ENCODE measurements at regions not wholly inside any gene's neighbourhood (a gene's known extent, or its start where the extent isn't known, plus 50 kb on each side); places are given as distances from the start of the nearest gene placed in this dataset.

- TF ChIP-seq RAD21 (conservative IDR thresholded peaks at IDR 0.05), result no peak
- TF ChIP-seq EP300 (conservative IDR thresholded peaks at IDR 0.05; ENCODE audit: poor library complexity, severe bottlenecking), result no peak
- TF ChIP-seq SMC3 (conservative IDR thresholded peaks at IDR 0.05; ENCODE audit: poor library complexity), result no peak
- TF ChIP-seq POLR2AphosphoS5 (IDR thresholded peaks at IDR 0.05), result no peak
- TF ChIP-seq CTCF (IDR thresholded peaks at IDR 0.05; ENCODE audit: poor library complexity, severe bottlenecking), result no peak
- TF ChIP-seq EZH2 (IDR thresholded peaks at IDR 0.05; ENCODE audit: borderline replicate concordance, insufficient read depth, low read length, poor library complexity, severe bottlenecking), result no peak
- no peak for TF ChIP-seq TAF1 (IDR thresholded peaks at IDR 0.05; ENCODE audit: low read depth)
- no peak for TF ChIP-seq MXI1 (conservative IDR thresholded peaks at IDR 0.05; ENCODE audit: poor library complexity, severe bottlenecking)
Observed at GRCh38 chr4:30402276-30402675, 317.9 kb upstream of the PCDH7 start.

Data from neural cell (in vitro differentiated cells).